GM12875 (cell line): ENCODE measurements at regions not wholly inside any gene's neighbourhood (a gene's known extent, or its start where the extent isn't known, plus 50 kb on each side); places are given as distances from the start of the nearest gene placed in this dataset.

Experiments used
- H3K4me3 ChIP-seq: one replicate; pipeline ENCODE4 v1.5.1; 2011; ENCODE audit warnings: low read depth, low read length, control low read depth
- TF ChIP-seq, protein P1 (sequence below): IDR thresholded peaks from 2 replicates; pipeline ENCODE4 v1.5.1; 2011; ENCODE audit warnings: low read depth, mild to moderate bottlenecking, control low read depth, inconsistent platforms, low read length, moderate library complexity, borderline replicate concordance; ENCODE audit not compliant: insufficient read depth

DNA sequence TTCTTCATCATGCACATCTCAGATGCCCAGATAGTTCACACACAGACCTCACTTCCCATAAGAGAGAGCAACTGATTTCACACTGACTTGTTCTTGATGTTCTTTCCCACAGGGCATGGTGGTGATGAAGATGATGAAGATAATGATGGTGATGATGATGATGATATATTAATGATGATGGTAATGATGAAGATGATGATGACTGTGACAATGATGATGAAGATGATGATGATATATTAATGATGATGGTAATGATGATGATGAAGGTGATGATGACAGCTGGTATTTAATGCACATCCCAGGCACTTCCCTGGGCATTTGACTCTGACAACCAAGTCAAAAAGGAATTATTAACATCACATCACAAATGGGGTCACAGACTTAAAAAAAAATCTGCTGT is 225.2 kb downstream of the MAF start:
- TF ChIP-seq, protein P1, sequence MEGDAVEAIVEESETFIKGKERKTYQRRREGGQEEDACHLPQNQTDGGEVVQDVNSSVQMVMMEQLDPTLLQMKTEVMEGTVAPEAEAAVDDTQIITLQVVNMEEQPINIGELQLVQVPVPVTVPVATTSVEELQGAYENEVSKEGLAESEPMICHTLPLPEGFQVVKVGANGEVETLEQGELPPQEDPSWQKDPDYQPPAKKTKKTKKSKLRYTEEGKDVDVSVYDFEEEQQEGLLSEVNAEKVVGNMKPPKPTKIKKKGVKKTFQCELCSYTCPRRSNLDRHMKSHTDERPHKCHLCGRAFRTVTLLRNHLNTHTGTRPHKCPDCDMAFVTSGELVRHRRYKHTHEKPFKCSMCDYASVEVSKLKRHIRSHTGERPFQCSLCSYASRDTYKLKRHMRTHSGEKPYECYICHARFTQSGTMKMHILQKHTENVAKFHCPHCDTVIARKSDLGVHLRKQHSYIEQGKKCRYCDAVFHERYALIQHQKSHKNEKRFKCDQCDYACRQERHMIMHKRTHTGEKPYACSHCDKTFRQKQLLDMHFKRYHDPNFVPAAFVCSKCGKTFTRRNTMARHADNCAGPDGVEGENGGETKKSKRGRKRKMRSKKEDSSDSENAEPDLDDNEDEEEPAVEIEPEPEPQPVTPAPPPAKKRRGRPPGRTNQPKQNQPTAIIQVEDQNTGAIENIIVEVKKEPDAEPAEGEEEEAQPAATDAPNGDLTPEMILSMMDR = no peak
- no peak overlapping the region for H3K4me3 ChIP-seq

DNA sequence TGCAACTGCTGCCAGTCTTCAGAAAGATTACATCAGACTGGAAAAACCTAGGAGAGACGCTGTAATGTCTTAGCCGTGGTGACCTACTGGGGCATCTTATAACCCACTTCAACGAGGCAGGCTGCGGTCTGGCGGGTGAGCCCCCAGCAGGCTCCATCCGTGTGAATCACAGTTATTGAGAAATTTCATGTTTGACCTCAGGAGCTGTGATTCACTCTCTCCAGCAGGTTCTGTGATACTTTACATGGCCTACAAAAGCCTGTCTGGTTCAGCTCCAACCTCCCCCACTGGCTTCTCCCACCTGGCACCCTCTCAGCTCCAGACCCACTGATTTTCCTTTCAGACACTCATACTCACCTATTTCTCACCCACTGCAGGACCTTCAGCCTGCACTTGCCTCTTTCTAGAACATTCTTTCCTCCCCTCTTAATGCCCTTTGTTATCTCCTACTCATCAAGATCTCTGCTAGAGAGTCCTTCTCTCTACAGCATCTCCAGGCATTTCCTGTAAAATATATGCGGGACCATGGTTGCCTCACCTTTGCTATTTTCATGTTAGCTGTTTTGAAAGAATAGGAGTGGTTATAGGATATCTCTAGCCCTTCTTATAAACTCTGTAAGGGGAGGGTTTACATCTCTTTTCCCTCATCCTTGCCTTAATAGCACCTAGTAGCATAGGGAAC is 227.9 kb downstream of the MAF start:
- TF ChIP-seq, protein P1 = no peak
- H3K4me3 ChIP-seq = no peak overlapping the region

DNA sequence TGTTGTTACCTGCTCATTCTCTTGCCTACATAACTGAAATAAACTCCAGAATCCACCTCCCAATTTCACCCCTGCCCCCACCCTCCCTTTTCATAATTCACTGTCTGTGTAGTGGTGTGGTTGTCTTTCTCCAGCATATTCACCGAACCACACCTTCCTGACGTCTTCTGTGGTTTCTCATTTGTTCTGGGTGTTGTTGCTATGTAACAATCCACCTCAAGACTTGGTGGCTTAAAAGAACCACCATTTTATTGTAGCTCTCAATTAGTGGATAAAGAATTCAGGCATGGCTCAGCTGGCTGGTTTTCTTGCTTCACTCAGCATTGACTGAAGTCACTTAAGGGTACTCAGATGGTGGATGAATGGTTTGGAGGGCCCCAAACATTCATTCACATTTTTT is 229.8 kb downstream of the MAF start:
- TF ChIP-seq, protein P1 = no peak
- H3K4me3 ChIP-seq = no peak overlapping the region

DNA sequence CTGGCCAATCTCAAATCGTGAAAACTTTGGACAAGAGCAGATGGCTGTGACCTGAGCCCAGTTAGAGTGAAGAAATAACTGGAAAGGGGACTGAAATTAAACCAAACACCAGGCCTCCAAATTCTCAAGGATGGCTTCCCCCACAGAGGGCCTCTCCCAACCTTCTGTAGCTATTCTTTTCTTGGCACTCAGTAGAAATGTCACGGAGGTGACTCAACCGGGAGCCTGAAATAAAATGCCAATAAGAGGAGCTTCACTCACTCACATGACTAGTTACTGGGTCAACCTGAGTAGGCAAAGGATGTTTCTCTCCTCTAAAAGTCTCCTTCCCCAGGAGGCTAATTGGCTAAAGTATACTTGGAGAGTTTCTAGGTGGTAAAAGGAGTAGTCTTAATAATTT is 230.7 kb downstream of the MAF start:
- TF ChIP-seq, protein P1 = no peak

DNA sequence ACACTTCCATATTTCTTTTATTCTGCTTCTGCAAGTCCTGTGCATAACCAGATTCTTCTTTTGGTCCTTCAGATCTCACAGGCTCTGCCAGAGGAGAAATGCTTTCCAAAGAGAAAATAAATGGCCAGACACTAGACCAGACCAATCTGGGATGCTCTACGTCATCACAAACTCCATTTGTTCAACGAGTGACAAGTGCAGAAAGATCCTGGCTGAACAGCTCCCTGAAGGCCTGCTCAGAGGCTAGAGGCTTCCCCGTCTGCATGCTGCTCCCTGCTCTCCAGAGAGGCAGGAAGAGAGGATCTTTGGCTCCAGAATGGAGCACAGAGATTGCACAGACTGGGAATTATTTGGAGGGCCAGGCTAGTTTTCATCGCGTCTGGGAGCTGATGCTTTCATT is 232.7 kb downstream of the MAF start:
- H3K4me3 ChIP-seq = no peak overlapping the region
- TF ChIP-seq, protein P1 = no peak

More for the DNA sequence above, 230.7 kb downstream of the MAF start:
- no peak overlapping the region for H3K4me3 ChIP-seq

DNA sequence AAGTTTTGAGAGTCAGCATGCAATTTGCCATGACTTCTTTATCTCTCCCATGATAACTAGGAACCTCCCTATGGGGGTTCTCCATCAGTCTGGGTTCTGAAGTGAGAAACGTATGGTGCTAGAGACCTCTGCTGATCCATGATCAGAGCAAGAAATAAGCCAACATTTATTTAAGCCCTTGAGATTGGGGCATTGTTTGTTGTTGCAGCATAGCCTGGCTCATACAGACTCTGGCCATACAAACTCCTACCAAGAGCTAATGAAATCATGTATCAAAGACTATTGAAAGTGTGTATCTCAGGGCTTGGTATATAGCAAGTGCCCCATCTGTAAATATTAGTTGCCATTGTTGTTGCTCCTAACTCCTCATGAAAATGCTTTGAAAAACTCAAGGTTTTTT is 233.9 kb downstream of the MAF start:
- TF ChIP-seq, protein P1 = no peak
- H3K4me3 ChIP-seq = no peak overlapping the region

DNA sequence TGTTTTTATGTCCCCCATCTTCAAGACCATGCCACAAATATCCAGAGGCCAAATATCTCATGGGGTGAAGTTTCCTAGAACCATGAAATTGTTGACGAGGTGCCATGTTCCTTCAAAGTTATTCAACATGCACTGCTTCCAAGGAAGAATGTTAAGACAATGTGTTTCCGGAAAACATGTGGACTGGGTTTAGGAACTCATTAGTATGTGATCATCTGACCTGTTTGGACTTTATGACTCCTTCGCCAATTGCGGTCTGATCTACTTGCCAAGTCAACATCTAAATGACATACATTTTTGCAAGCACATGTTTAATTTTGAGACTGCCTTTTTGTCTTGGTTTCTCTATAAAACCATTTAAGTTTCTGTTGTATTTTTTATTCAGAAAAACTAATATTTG is 234.8 kb downstream of the MAF start:
- no peak overlapping the region for H3K4me3 ChIP-seq
- TF ChIP-seq, protein P1 = no peak
